GM20431 (cell line): ENCODE measurements at regions not wholly inside any gene's neighbourhood (a gene's known extent, or its start where the extent isn't known, plus 50 kb on each side); places are given as distances from the start of the nearest gene placed in this dataset.

Experiments used
- in situ Hi-C: fragments of 300-500 bp; cut with MseI, MboI; formaldehyde crosslinking; loops from one replicate; pipeline ENCODE4 v1.15.0; 2020; ENCODE audit warnings: low sequenced_read_pairs; ENCODE audit not compliant: unreplicated experiment

GRCh38 chr2:126748188-126748760, 92.3 kb downstream of the GYPC start:
- in situ Hi-C loops: no loop called here

- in situ Hi-C loops: no loop called here
Measured at GRCh38 chr2:126748929-126749518, 93.1 kb downstream of the GYPC start.

- in situ Hi-C loops: no loop called here
Measured at GRCh38 chr2:126749537-126749936, 93.6 kb downstream of the GYPC start.

GRCh38 chr2:126750506-126750905, 94.5 kb downstream of the GYPC start:
- in situ Hi-C loops: no loop called here

- in situ Hi-C loops: no loop called here
Measured at GRCh38 chr2:126751477-126751876, 95.5 kb downstream of the GYPC start.

GRCh38 chr2:126752876-126753275, 96.9 kb downstream of the GYPC start:
- in situ Hi-C loops: no loop called here

GRCh38 chr2:126753501-126754212, 97.7 kb downstream of the GYPC start:
- in situ Hi-C loops: no loop called here

GRCh38 chr2:126754240-126755004, 98.5 kb downstream of the GYPC start:
- in situ Hi-C loops: no loop called here

- in situ Hi-C loops: no loop called here
Measured at GRCh38 chr2:126756125-126756524, 100.2 kb downstream of the GYPC start.

- in situ Hi-C loops: no loop called here
Measured at GRCh38 chr2:126761256-126761980, 105.5 kb downstream of the GYPC start.

GRCh38 chr2:126761981-126762878, 106.3 kb downstream of the GYPC start:
- in situ Hi-C loops: no loop called here

GRCh38 chr2:126764686-126765265, 108.8 kb downstream of the GYPC start:
- in situ Hi-C loops: no loop called here

- in situ Hi-C loops: no loop called here
Measured at GRCh38 chr2:126765395-126765794, 109.4 kb downstream of the GYPC start.

- in situ Hi-C loops: no loop called here
Measured at GRCh38 chr2:126766295-126766968, 110.5 kb downstream of the GYPC start.

GRCh38 chr2:126766969-126767296, 111.0 kb downstream of the GYPC start:
- in situ Hi-C loops: no loop called here

GRCh38 chr2:126769118-126769517, 113.2 kb downstream of the GYPC start:
- in situ Hi-C loops: no loop called here

GRCh38 chr2:126770466-126770865, 114.5 kb downstream of the GYPC start:
- in situ Hi-C loops: loop anchor here (10.0 kb wide), 1 partner anchor 246 kb away; no protein-coding TSS in a partner anchor

- in situ Hi-C loops: loop anchor here (10.0 kb wide), 1 partner anchor 246 kb away; no protein-coding TSS in a partner anchor
Measured at GRCh38 chr2:126771094-126771493, 115.1 kb downstream of the GYPC start.
